NCI-H1694 (cell line): ENCODE measurements at regions not wholly inside any gene's neighbourhood (a gene's known extent, or its start where the extent isn't known, plus 50 kb on each side); places are given as distances from the start of the nearest gene placed in this dataset.

Experiments used
- DNase-seq: peaks from one replicate; lab custom pipeline; 2025; lab: John Stamatoyannopoulos, UW

DNA sequence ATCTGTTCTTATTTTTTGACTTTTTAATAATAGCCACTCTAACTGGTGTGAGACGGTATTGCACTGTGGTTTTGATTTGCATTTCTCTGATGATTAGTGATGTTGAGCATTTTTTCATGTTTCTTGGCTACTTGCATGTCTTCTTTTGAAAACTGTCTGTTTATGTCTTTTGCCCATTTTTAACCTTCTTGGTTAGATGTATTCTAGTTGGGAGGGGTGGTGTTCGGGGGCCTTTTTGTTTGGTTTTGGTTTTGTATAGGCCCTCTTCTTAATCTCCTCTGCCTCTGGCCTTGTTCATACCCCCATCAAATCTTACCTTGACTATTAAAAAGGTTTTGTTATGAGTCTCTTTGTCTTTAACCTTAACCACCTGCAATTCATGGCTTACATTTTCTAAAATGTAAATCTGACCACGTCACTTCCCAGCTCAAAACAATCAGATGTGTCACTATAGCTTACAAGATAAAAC, 107.8 kb upstream of the NR4A3 start:
- no peak for DNase-seq

DNA sequence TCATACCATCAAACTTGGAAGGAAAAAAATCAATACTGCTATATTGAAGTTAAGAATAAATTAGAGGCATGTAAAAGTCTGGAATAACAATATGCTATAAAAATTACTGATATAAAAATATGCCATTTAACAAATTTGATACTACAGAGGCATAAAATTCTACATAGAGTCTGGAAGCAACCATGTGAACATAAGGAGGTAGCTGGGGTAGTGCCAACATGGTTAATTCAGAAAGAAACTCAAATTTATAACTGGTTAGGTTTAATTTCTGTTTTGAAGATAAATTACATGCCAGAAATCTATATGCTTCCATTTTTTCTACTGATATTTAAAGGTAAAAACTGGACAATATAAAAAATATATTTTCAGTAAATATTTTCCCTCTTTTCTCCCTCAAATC, 103.1 kb upstream of the NR4A3 start:
- no peak for DNase-seq

- DNase-seq: no peak
These were observed 101.1 kb upstream of the NR4A3 start for GRCh38 chr9:99720455-99721050.

- no peak for DNase-seq
These were observed 99.8 kb upstream of the NR4A3 start for GRCh38 chr9:99721898-99722297.

GRCh38 chr9:99722877-99723276, 98.8 kb upstream of the NR4A3 start:
- no peak for DNase-seq

- no peak for DNase-seq
These were observed 97.0 kb upstream of the NR4A3 start for GRCh38 chr9:99724640-99725039.

DNA sequence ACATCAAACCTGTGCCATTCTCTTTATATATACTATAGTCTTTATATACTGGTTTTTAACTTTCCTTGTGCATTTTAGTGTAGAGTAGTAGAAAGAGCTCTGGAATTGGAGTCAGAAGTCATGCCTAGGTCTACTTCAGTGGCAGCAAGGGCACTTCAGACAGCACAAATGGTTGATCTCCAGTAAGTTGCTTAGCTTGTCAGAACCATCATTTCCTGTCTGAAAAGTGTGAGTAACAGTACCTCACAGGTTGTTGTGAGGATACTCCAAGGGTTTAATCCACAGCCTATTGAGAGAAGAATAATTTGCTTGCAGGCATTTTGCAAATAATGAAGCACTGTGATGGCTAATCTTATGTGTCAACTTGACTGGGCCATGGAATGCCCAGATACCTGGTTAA, 95.8 kb upstream of the NR4A3 start:
- DNase-seq: no peak

GRCh38 chr9:99726758-99727157, 94.9 kb upstream of the NR4A3 start:
- DNase-seq: no peak

GRCh38 chr9:99730062-99730461, 91.6 kb upstream of the NR4A3 start:
- no peak for DNase-seq

- DNase-seq: no peak
These were observed 89.7 kb upstream of the NR4A3 start for GRCh38 chr9:99731950-99732349.

DNA sequence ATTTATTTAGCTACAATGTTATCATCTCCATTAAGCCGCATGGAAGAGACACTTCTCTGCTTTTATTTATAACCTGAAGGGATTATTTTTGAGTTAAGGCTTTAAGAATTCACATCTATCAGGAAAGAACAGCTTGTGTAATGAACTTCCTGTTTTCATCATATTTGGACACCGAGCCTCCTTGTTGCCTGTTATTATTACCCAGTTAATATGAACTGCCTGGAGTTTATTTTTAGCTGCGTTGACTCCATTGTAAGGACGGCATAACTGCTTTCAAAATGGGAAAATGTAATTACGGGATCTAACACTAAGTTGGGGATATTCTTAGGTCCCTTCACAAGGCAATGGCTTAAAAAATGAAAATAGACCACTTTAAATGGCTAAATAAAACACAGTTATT, 89.0 kb upstream of the NR4A3 start:
- DNase-seq: no peak

GRCh38 chr9:99735041-99735440, 86.6 kb upstream of the NR4A3 start:
- no peak for DNase-seq

GRCh38 chr9:99736291-99736690, 85.4 kb upstream of the NR4A3 start:
- no peak for DNase-seq

GRCh38 chr9:99737649-99738048, 84.0 kb upstream of the NR4A3 start:
- no peak for DNase-seq

- no peak for DNase-seq
These were observed 78.7 kb upstream of the NR4A3 start for GRCh38 chr9:99743006-99743405.

- no peak for DNase-seq
These were observed 78.2 kb upstream of the NR4A3 start for GRCh38 chr9:99743455-99743854.

DNA sequence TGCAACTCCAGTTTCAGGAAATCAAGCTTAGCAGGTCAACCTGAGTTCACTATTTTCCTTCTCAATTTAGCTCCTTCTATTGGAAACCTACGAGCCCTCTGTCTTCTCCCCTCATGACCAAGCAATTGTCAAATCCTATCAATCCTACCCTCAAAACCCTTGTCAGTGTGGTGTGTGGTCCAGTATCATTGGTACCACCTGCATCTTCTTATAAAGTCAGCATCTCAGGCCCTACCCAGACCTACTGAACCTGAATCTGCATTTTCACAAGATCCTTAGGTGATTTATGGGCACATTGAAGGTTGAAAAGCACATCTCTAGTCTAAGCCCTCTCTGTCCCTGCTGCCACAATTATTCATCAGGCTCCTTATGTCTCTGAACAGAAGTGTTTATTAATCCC, 77.6 kb upstream of the NR4A3 start:
- no peak for DNase-seq

DNA sequence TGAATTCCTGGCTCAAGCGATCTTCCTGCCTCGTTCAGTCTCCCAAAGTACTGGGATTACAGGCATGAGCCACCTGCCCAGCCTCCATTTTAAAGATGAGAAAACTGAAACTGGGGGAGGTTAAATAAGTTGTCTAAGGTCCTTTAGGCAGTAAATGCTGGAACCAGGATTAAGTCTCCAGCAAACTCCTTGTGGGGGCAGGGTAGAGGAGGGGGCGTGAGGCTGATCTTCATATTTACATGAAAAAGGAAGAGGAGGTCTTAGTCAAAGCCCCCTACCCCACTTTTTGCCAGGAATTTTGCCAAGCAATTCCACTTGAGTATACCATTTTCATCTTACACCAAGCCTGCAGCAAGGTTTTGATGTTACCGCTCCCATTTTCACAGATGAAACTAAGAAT, 76.6 kb upstream of the NR4A3 start:
- no peak for DNase-seq

- no peak for DNase-seq
These were observed 75.3 kb upstream of the NR4A3 start for GRCh38 chr9:99746406-99746805.

DNA sequence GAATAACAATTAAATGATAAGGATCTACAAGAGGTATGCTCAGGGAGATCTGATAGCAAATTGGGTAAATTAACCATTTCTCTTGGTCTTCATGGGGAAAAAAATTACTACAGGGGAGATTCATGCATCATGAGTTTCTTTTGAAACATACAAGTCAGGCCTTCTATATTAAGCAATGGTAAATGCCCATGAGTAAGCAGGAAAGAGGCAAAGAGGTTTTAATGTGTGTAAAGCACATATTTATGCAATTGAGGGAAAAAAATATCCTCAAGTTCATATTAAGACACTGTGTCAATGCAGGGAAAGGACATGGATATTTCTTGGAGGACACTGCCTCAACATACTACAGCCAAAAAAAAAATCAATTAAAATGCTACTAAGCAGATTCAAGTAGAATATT, 73.4 kb upstream of the NR4A3 start:
- DNase-seq: no peak

- no peak for DNase-seq
These were observed 73.0 kb upstream of the NR4A3 start for GRCh38 chr9:99748676-99749075.

- DNase-seq: no peak
These were observed 72.0 kb upstream of the NR4A3 start for GRCh38 chr9:99749641-99750040.

- no peak for DNase-seq
These were observed 71.2 kb upstream of the NR4A3 start for GRCh38 chr9:99750526-99750925.

DNA sequence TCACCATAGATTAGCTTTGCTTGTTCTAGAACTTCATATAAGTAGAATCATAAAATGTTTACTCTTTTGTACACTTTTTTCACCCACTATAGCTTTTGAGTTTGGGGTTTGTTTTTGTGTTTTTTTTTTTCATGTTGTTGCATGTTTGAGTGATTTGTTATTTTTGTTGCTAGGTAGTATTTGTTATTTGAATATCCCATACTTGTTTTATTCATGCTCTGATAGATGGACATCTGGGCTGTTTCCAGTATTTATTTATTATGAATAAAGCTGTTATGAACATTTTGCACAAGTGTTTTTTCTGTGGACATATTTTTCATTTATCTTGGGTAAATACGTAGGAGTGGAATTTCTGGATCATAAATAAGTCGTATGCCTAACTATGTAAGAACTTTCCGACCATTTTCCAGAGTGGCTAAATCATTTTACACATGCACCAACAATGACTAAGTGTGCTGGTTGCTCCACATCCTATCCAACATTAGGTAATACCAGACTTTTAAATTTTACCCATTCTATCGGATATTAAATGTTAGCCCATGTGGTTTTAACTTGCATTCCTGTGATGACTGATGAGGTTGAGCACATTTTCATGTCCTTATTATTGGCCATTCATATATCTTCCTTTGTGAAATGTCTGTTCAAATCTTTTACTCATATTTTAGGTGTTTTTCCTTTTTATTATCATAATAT, 69.1 kb upstream of the NR4A3 start:
- no peak for DNase-seq
